CD4-positive, alpha-beta T cell treated with Interleukin-4 for 1 hour (primary cell): ENCODE measurements at regions not wholly inside any gene's neighbourhood (a gene's known extent, or its start where the extent isn't known, plus 50 kb on each side); places are given as distances from the start of the nearest gene placed in this dataset.

ENCODE experiments used
- DNase-seq, 2 donors: peaks; one replicate each; pipeline ENCODE4 v3.0.0-alpha.2; 2020 to 2022

- DNase-seq: no peak
Observed at GRCh38 chr14:98466807-98467206, 805.2 kb downstream of the BCL11B start.

GRCh38 chr14:98470663-98471062 lies 801.3 kb downstream of the BCL11B start:
- no peak for DNase-seq

- no peak for DNase-seq
Observed at GRCh38 chr14:98474900-98475299, 797.1 kb downstream of the BCL11B start.

GRCh38 chr14:98477935-98478334 lies 794.1 kb downstream of the BCL11B start:
- no peak for DNase-seq

GRCh38 chr14:98489115-98489514 lies 782.9 kb downstream of the BCL11B start:
- no peak for DNase-seq

GRCh38 chr14:98494582-98494981 lies 777.4 kb downstream of the BCL11B start:
- no peak for DNase-seq

- DNase-seq: no peak
Observed at GRCh38 chr14:98498019-98498885, 773.7 kb downstream of the BCL11B start.

- DNase-seq: no peak
Observed at GRCh38 chr14:98501335-98501734, 770.7 kb downstream of the BCL11B start.

- no peak for DNase-seq
Observed at GRCh38 chr14:98501836-98502235, 770.2 kb downstream of the BCL11B start.

- no peak for DNase-seq
Observed at GRCh38 chr14:98503086-98503815, 768.7 kb downstream of the BCL11B start.

GRCh38 chr14:98507264-98507663 lies 764.7 kb downstream of the BCL11B start:
- no peak for DNase-seq

- no peak for DNase-seq
Observed at GRCh38 chr14:98510392-98510791, 761.6 kb downstream of the BCL11B start.

- DNase-seq: no peak
Observed at GRCh38 chr14:98512501-98513251, 759.3 kb downstream of the BCL11B start.

GRCh38 chr14:98513558-98513957 lies 758.4 kb downstream of the BCL11B start:
- DNase-seq: no peak

GRCh38 chr14:98514016-98514415 lies 758.0 kb downstream of the BCL11B start:
- DNase-seq: no peak

GRCh38 chr14:98536256-98536655 lies 735.7 kb downstream of the BCL11B start:
- no peak for DNase-seq

- DNase-seq: no peak
Observed at GRCh38 chr14:98542316-98542715, 729.7 kb downstream of the BCL11B start.

- DNase-seq: no peak
Observed at GRCh38 chr14:98543074-98543473, 728.9 kb downstream of the BCL11B start.

- no peak for DNase-seq
Observed at GRCh38 chr14:98544174-98544573, 727.8 kb downstream of the BCL11B start.

GRCh38 chr14:98545181-98545580 lies 726.8 kb downstream of the BCL11B start:
- no peak for DNase-seq

- no peak for DNase-seq
Observed at GRCh38 chr14:98548071-98548686, 723.8 kb downstream of the BCL11B start.

- DNase-seq: no peak
Observed at GRCh38 chr14:98551028-98551427, 721.0 kb downstream of the BCL11B start.

- no peak for DNase-seq
Observed at GRCh38 chr14:98555440-98555839, 716.6 kb downstream of the BCL11B start.
